ENCODE measurements at regions not wholly inside any gene's neighbourhood (a gene's known extent, or its start where the extent isn't known, plus 50 kb on each side); places are given as distances from the start of the nearest gene placed in this dataset.
"Not testable (repeated sequence)": the region's sequence is repeated elsewhere in the genome, so short reads cannot be mapped to it uniquely, and the experiment has no call there.

- no peak for DNase-seq (ENCODE audit: low spot score)
Measured at GRCh38 chr2:9708683-9709538, 78.1 kb upstream of the YWHAQ start.

GRCh38 chr2:9709539-9710285, 78.9 kb upstream of the YWHAQ start:
- DNase-seq (ENCODE audit: low spot score): no peak

GRCh38 chr2:9710311-9710710, 79.5 kb upstream of the YWHAQ start:
- DNase-seq (ENCODE audit: low spot score): no peak

DNA sequence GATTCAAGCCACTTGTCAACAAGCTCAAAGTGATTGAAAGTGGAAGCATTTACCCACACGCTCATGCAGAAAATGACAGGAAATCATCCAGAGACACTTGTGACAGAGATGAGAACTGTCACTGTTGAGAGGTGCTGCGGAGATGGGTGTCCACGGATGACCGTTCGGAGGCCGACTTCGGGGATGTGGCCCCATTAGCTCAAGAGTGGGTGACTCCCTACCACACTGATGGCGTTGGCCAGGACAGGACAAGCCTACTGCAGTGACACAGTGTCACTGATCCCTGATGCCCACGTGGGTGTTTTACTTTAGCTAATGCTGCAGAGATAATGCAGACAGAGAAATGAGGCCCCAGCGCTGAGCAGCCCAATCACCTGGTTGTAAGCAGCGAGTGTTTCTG, 81.5 kb upstream of the YWHAQ start:
- DNase-seq (ENCODE audit: low spot score): no peak

DNA sequence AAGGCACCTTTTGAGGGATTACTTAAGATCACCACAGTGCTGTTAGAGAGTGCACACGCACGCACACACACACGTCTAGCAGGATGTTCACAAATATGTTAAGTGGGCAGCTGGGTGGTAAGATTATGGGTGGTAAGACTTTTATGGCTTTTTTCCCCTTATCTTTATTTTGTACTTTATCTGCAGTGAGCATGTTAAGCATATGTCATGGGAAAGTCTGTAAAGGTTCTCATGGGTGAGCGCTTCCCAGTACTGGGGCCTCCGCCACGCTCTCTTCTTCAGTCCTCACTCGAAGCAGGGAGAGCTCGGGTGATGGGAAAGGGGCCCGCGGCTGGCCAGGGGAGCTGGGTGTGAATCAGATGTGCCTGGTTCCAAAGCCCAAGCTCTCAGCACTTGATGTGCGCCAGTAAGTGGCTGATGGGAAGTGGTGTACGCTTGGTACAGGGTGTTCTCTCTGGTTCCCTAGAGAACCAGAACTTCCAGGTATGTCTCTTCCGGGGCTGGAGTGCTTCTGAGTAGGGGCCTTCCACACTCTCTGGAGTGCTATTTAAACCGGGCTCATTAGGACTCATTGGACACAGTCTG, 83.9 kb upstream of the YWHAQ start:
- no peak for DNase-seq (ENCODE audit: low spot score)

- no peak for DNase-seq (ENCODE audit: low spot score)
Measured at GRCh38 chr2:9715238-9715637, 84.4 kb upstream of the YWHAQ start.

DNA sequence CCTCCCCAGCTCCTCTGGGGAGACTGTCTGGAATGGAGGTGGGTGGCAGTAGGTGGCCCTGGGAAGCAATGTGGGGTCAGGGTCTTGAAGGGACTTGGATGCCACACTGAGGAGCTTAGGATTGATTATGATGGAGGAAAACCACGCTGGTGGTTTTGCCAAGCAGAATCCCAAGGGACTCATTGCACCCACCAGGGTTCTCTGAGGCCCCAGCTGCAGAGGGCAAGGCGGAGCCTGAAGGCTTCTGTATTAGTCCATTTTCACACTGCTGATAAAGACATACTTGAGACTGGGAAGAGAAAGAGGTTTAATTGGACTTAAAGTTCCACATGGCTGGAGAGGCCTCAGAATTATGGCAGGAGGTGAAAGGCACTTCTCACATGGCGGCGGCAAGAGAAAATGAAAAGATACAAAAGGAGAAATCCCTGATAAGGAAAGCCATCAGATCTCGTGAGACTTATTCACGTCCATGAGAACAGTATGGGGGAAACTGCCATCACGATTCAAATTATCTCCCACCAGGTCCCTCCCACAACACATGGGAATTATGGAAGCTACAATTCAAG, 87.2 kb upstream of the YWHAQ start:
- no peak for DNase-seq (ENCODE audit: low spot score)

- peak; percentile 49 for DNase-seq (ENCODE audit: low spot score)
Measured at GRCh38 chr2:9720352-9721093, 89.7 kb upstream of the YWHAQ start.

DNA sequence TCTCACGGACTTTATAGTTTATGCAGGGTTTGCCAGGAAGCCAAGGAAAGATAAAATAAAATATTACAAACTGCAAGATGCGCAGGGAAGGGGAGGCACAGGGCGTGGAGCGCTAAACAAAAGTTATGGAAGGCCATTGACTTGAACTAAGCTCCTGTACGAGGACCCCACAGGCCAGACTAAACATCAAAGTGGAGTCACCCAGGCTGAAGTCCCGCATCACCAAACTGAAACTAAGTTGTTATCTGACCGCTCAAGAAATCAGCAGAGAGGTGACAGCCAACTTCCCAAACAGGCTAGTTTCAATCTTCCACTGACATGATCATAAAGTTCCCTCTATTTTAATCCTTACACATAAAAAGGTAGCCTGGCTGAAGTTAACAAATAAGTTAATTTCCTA, 90.5 kb upstream of the YWHAQ start:
- no peak for DNase-seq (ENCODE audit: low spot score)

- DNase-seq (ENCODE audit: low spot score): no peak
Measured at GRCh38 chr2:9722451-9722850, 91.7 kb upstream of the YWHAQ start.

- DNase-seq (ENCODE audit: low spot score): no peak
Measured at GRCh38 chr2:9724565-9724964, 93.8 kb upstream of the YWHAQ start.

DNA sequence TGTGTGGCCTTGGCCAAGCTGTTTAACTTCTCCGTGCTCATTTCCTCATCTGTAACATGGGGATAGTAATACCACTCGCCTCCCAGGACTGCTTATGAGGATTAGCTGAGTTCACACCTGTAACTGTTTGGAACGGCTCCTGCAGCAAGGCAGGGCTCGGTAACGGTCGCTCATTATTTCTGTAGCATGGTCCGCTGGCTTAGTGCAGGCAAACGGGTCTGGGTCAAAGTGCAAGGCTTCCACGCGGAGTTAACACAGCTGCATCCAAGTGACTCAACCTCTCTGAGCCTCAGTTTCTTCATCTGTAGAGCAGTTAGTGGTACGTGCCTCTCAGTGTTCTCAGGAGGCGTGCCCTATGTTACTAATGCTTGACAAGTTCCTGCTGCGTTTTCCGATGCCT, 94.3 kb upstream of the YWHAQ start:
- no peak for DNase-seq (ENCODE audit: low spot score)

GRCh38 chr2:9726016-9726415, 95.2 kb upstream of the YWHAQ start:
- DNase-seq (ENCODE audit: low spot score): not testable (repeated sequence)

- not testable (repeated sequence) for DNase-seq (ENCODE audit: low spot score)
Measured at GRCh38 chr2:9730523-9730922, 99.7 kb upstream of the YWHAQ start.

- DNase-seq (ENCODE audit: low spot score): no peak
Measured at GRCh38 chr2:9732824-9733223, 102.0 kb upstream of the YWHAQ start.

GRCh38 chr2:9734308-9734707, 103.5 kb upstream of the YWHAQ start:
- no peak for DNase-seq (ENCODE audit: low spot score)

DNA sequence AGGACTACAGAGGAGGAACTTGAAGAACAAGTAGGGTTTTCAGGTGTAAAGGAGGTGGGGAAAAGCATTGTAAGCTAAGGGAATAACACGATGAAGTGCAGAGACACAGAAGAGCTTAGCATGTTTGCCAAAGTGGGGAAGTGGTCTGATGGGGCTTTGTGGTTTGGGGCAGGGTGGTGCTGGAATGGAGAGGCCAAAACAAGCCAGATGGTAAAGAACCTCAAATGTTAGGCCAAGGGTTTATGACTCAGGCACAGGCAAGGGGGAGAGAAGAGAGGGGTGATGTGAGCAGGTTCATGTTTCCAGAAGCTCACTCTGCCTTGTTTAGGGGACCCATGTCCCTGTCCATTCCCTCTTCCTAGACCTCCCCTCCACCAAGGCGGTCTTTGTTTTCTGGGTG, 104.5 kb upstream of the YWHAQ start:
- DNase-seq (ENCODE audit: low spot score): no peak

GRCh38 chr2:9736021-9736420, 105.2 kb upstream of the YWHAQ start:
- DNase-seq (ENCODE audit: low spot score): no peak

DNA sequence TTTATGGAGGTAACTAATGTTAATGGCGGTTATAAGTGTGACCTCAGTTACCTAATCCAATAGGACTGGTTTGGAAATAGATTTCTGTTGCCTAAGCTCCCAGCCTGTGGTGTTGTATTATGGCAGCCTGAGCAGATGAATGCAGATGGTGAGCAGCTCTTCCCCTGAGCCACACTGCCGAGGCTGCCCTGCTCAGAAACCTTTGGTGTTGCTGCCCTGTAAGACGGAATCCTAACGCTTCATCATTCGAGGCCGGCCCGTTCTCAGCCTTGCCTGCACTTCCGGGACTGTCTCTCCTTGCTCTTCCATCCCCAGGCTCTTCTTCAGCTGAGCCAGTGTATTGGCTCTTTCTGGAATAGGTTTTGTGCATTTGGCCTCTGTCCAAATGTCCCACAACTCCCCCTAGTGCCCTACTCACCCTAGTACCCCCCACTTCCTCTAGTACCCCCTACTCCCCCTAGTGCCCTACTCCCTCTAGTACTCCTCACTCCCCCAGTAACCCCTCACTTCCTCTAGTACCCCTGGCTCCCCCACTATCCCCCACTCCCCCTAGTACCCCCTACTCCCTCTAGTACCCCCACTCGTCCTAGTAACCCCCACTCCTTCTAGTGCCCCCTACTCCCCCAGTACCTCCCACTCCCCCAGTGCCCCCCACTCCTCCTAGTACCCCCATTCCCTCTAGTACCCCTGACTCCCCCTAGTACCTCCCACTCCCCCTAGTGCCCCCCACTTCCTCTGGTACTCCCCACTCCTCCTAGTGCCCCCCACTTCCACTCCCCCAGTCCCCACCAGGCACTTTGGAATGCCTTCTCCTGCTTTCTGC, 106.0 kb upstream of the TAF1B start:
- DNase-seq (ENCODE audit: low spot score): no peak

GRCh38 chr2:9738062-9738461, 105.2 kb upstream of the TAF1B start:
- DNase-seq (ENCODE audit: low spot score): no peak

Measured in ecto neural progenitor cell (in vitro differentiated cells).